Ovary (tissue), 7 donors: ENCODE measurements at regions not wholly inside any gene's neighbourhood (a gene's known extent, or its start where the extent isn't known, plus 50 kb on each side); places are given as distances from the start of the nearest gene placed in this dataset.

ENCODE experiments used
- DNase-seq, 5 donors: peaks; one replicate each; pipeline ENCODE4 v3.0.0-alpha.2; 2019 to 2020
- H3K27ac ChIP-seq, 2 donors: fragments of 200-600 bp; one replicate each; pipeline versions ENCODE4 v1.5.1 to v1.8.0; 2019 to 2022
- H3K27me3 ChIP-seq: fragments of 200-600 bp; one replicate; pipeline ENCODE4 v1.8.0; 2022
- H3K36me3 ChIP-seq: fragments of 200-600 bp; sonication (generic); one replicate; pipeline ENCODE4 v1.5.1; 2019
- H3K4me1 ChIP-seq: one replicate; pipeline ENCODE4 v1.8.1; 2013; ENCODE audit warnings: mild to moderate bottlenecking, moderate library complexity; ENCODE audit not compliant: insufficient read depth
- H3K4me3 ChIP-seq: fragments of 200-600 bp; sonication (generic); one replicate; pipeline ENCODE4 v1.5.1; 2017
- H3K9me3 ChIP-seq, 2 donors: fragments of 200-600 bp in 1 of 2; sonication (generic) in 1 of 2; one replicate each; pipeline versions ENCODE4 v1.5.1 to v1.8.1; 2013 to 2019; ENCODE audit warnings: mild to moderate bottlenecking in 1 of 2, moderate library complexity in 1 of 2
- EP300 ChIP-seq: sonication (generic); formaldehyde crosslinking; IDR thresholded peaks from one replicate; pipeline ENCODE4 v1.6.1; 2017; ENCODE audit warnings: antibody characterized with exemption
- POLR2A ChIP-seq: fragments of 450-650 bp; IDR thresholded peaks from one replicate; pipeline ENCODE4 v1.6.1; 2017; ENCODE audit warnings: antibody characterized with exemption, mild to moderate bottlenecking, moderate library complexity
- WGBS, 3 donors: extraction: QIAGEN DNeasy Blood & Tissue Kit in 1 of 3; methylation state at CpG; one replicate each; pipeline versions ENCODE4 v1.1.5 to v1.1.7; 2013 to 2017; 5-methylcytosine and 5-hydroxymethylcytosine counted together
- intact Hi-C, 4 donors: fragments of 100-400 bp; cut with DNase I; formaldehyde crosslinking; loops; one replicate each; pipeline versions ENCODE4 v1.11.0 to v1.15.1; 2022 to 2023
- TF ChIP-seq, protein P1 (sequence below), 3 donors: fragments of 450-650 bp in 2 of 3; fragments of 200-600 bp in 1 of 3; IDR thresholded peaks; one replicate each; pipeline versions ENCODE4 v1.5.1 to v1.8.0; 2016 to 2022; ENCODE audit warnings: antibody characterized with exemption in 3 of 3, mild to moderate bottlenecking in 1 of 3
- donor health status: DM: no; HTN: no; CAD: no; lungs with moderate emphysema.
- donor health status: DM: no; HTN: no; CAD: no.
- donor health status: Bipolar disorder and iron deficiency.
- donor health status: DM: no; HTN: no; CAD: no.
- donor health status: DM: yes; HTN: yes; CAD: no.

DNA sequence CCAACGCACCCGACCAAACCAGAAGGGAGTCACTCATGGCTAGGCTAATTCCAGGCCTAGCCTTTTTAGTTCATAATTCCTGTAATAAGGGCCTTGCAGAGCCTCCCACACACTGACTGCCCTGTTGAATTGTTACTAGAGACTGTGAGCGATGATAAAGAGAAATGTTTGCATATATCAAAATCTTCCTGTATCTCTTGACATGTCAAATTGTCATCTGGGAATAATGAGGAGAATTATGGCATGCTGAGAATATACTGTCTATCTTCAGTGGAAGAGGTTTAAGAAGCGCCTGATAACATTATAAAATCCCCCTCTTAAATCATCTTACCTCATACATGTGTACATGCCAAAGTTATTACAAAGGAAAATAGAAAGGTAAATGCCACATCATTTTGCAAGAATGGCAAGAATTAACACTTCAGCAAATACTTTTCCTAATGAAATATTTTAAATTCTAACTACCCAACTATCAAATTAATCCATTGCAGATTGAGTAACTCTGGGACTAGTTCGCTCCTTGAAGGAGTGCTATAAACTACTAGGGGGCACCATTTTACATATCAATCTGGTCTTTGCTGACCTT, 144.1 kb downstream of the CENPF start:
- TF ChIP-seq POLR2A = no peak
- TF ChIP-seq EP300 = no peak
- TF ChIP-seq, protein P1, sequence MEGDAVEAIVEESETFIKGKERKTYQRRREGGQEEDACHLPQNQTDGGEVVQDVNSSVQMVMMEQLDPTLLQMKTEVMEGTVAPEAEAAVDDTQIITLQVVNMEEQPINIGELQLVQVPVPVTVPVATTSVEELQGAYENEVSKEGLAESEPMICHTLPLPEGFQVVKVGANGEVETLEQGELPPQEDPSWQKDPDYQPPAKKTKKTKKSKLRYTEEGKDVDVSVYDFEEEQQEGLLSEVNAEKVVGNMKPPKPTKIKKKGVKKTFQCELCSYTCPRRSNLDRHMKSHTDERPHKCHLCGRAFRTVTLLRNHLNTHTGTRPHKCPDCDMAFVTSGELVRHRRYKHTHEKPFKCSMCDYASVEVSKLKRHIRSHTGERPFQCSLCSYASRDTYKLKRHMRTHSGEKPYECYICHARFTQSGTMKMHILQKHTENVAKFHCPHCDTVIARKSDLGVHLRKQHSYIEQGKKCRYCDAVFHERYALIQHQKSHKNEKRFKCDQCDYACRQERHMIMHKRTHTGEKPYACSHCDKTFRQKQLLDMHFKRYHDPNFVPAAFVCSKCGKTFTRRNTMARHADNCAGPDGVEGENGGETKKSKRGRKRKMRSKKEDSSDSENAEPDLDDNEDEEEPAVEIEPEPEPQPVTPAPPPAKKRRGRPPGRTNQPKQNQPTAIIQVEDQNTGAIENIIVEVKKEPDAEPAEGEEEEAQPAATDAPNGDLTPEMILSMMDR (IDR thresholded peaks at IDR 0.05) = no peak
- 45 to 55% (median 52%) methylated on average over 5 of the region's 5 CpGs for WGBS, 3 donors
- H3K27me3 ChIP-seq = no peaks in the 10 kb centered on the region
- H3K4me3 ChIP-seq = no peak overlapping the region
- H3K9me3 ChIP-seq = no peaks in the 10 kb centered on the region
- H3K4me1 ChIP-seq = no peaks in the 10 kb centered on the region
- intact Hi-C loops = no loop called here
- no peak for DNase-seq
- no peaks in the 10 kb centered on the region for H3K36me3 ChIP-seq
- no peak overlapping the region for H3K27ac ChIP-seq

GRCh38 chr1:214753236-214753852, 150.3 kb downstream of the CENPF start:
- H3K27me3 ChIP-seq = no peaks in the 10 kb centered on the region
- TF ChIP-seq POLR2A (no peak), EP300 (no peak)
- TF ChIP-seq, protein P1 (IDR thresholded peaks at IDR 0.05) = no peak
- no peaks in the 10 kb centered on the region for H3K9me3 ChIP-seq
- DNase-seq = no peak
- intact Hi-C loops = no loop called here
- no peaks in the 10 kb centered on the region for H3K4me1 ChIP-seq
- H3K4me3 ChIP-seq = no peak overlapping the region
- no peak overlapping the region for H3K27ac ChIP-seq
- no peaks in the 10 kb centered on the region for H3K36me3 ChIP-seq
- WGBS, 3 donors = 84 to 91% (median 89%) methylated on average over 26 of the region's 26 CpGs

GRCh38 chr1:214761030-214761429, 158.0 kb downstream of the CENPF start:
- H3K4me1 ChIP-seq = no peaks in the 10 kb centered on the region
- no peak for DNase-seq
- no peak overlapping the region for H3K4me3 ChIP-seq
- TF ChIP-seq, protein P1 (IDR thresholded peaks at IDR 0.05) = no peak
- no peak for TF ChIP-seq EP300
- no peak for TF ChIP-seq POLR2A
- no peaks in the 10 kb centered on the region for H3K27me3 ChIP-seq
- WGBS, 3 donors = 79 to 94% (median 84%) methylated on average over 1 of the region's 1 CpG
- peaks cover 0 to 4% of the 10 kb centered on the region in 2 donors for H3K9me3 ChIP-seq
- intact Hi-C loops = no loop called here
- no peak overlapping the region for H3K27ac ChIP-seq
- H3K36me3 ChIP-seq = no peaks in the 10 kb centered on the region

GRCh38 chr1:214762902-214763301, 159.9 kb downstream of the CENPF start:
- Histone ChIP-seq H3K9me3 (peaks cover 0 to 4% of the 10 kb centered on the region in 2 donors), H3K27me3 (no peaks in the 10 kb centered on the region), H3K27ac (no peak overlapping the region), H3K4me1 (no peaks in the 10 kb centered on the region), H3K36me3 (no peaks in the 10 kb centered on the region), H3K4me3 (no peak overlapping the region)
- intact Hi-C loops = no loop called here
- TF ChIP-seq, protein P1 (IDR thresholded peaks at IDR 0.05) = no peak
- TF ChIP-seq EP300 = no peak
- no peak for TF ChIP-seq POLR2A
- no peak for DNase-seq
